ENCODE measurements at regions not wholly inside any gene's neighbourhood (a gene's known extent, or its start where the extent isn't known, plus 50 kb on each side); places are given as distances from the start of the nearest gene placed in this dataset.
"Not testable (repeated sequence)": the region's sequence is repeated elsewhere in the genome, so short reads cannot be mapped to it uniquely, and the experiment has no call there.

- Mint-ChIP-seq H3K36me3 (ENCODE audit: low read depth) (no peaks in the 10 kb centered on the region), H3K27me3 (no peaks in the 10 kb centered on the region), H3K4me1 (peaks cover 3% of the 10 kb centered on the region)
Measured at GRCh38 chr12:131314524-131315090, 360.9 kb downstream of the ADGRD1 start.

GRCh38 chr12:131315601-131316000 is 361.9 kb downstream of the ADGRD1 start:
- intact Hi-C loops (cut with micrococcal nuclease): no loop called here
- Mint-ChIP-seq H3K27me3 (no peaks in the 10 kb centered on the region), H3K36me3 (ENCODE audit: low read depth) (no peaks in the 10 kb centered on the region), H3K4me3 (no peak overlapping the region), H3K9me3 (peaks cover 5% of the 10 kb centered on the region), H3K4me1 (peaks cover 3% of the 10 kb centered on the region), H3K27ac (no peak overlapping the region)
- peak; percentile 45 for DNase-seq

More at GRCh38 chr12:131314524-131315090, 360.9 kb downstream of the ADGRD1 start:
- H3K4me3 Mint-ChIP-seq: no peak overlapping the region
- no peak for DNase-seq
- H3K9me3 Mint-ChIP-seq: peaks cover 5% of the 10 kb centered on the region
- H3K27ac Mint-ChIP-seq: no peak overlapping the region
- intact Hi-C loops (cut with micrococcal nuclease): no loop called here

GRCh38 chr12:131316388-131316787 is 362.7 kb downstream of the ADGRD1 start:
- Mint-ChIP-seq H3K27me3 (no peaks in the 10 kb centered on the region), H3K4me1 (peaks cover 3% of the 10 kb centered on the region), H3K4me3 (no peak overlapping the region), H3K9me3 (peaks cover 8% of the 10 kb centered on the region), H3K27ac (no peak overlapping the region), H3K36me3 (ENCODE audit: low read depth) (no peaks in the 10 kb centered on the region)
- DNase-seq: no peak
- intact Hi-C loops (cut with micrococcal nuclease): no loop called here

- DNase-seq: no peak
- no peak overlapping the region for H3K4me3 Mint-ChIP-seq
- peaks cover 8% of the 10 kb centered on the region for H3K9me3 Mint-ChIP-seq
- no peak overlapping the region for H3K27ac Mint-ChIP-seq
- intact Hi-C loops (cut with micrococcal nuclease): no loop called here
- H3K4me1 Mint-ChIP-seq: no peaks in the 10 kb centered on the region
- H3K36me3 Mint-ChIP-seq (ENCODE audit: low read depth): no peaks in the 10 kb centered on the region
- H3K27me3 Mint-ChIP-seq: no peaks in the 10 kb centered on the region
Measured at GRCh38 chr12:131318045-131318685, 364.5 kb downstream of the ADGRD1 start.

GRCh38 chr12:131321988-131322387 is 368.3 kb downstream of the ADGRD1 start:
- Mint-ChIP-seq H3K36me3 (ENCODE audit: low read depth) (no peaks in the 10 kb centered on the region), H3K4me1 (no peaks in the 10 kb centered on the region), H3K9me3 (peaks cover 8% of the 10 kb centered on the region), H3K4me3 (no peak overlapping the region), H3K27ac (no peak overlapping the region), H3K27me3 (no peaks in the 10 kb centered on the region)
- intact Hi-C loops (cut with micrococcal nuclease): no loop called here
- no peak for DNase-seq

GRCh38 chr12:131322460-131322859 is 368.8 kb downstream of the ADGRD1 start:
- H3K27ac Mint-ChIP-seq; H3K27me3 Mint-ChIP-seq; H3K4me3 Mint-ChIP-seq; H3K36me3 Mint-ChIP-seq (ENCODE audit: low read depth); intact Hi-C loops (cut with micrococcal nuclease); DNase-seq; H3K9me3 Mint-ChIP-seq; H3K4me1 Mint-ChIP-seq: not testable (repeated sequence)

GRCh38 chr12:131323879-131324278 is 370.2 kb downstream of the ADGRD1 start:
- no peaks in the 10 kb centered on the region for H3K4me1 Mint-ChIP-seq
- no peak overlapping the region for H3K27ac Mint-ChIP-seq
- no peak for DNase-seq
- intact Hi-C loops (cut with micrococcal nuclease): no loop called here
- H3K9me3 Mint-ChIP-seq: peaks cover 3% of the 10 kb centered on the region
- H3K27me3 Mint-ChIP-seq: no peaks in the 10 kb centered on the region
- H3K36me3 Mint-ChIP-seq (ENCODE audit: low read depth): no peaks in the 10 kb centered on the region
- H3K4me3 Mint-ChIP-seq: no peak overlapping the region

- DNase-seq: no peak
- Mint-ChIP-seq H3K4me1 (no peaks in the 10 kb centered on the region), H3K36me3 (ENCODE audit: low read depth) (no peaks in the 10 kb centered on the region), H3K9me3 (no peaks in the 10 kb centered on the region), H3K27ac (no peak overlapping the region), H3K27me3 (no peaks in the 10 kb centered on the region), H3K4me3 (no peak overlapping the region)
- intact Hi-C loops (cut with micrococcal nuclease): no loop called here
Measured at GRCh38 chr12:131327521-131328488, 374.1 kb downstream of the ADGRD1 start.

GRCh38 chr12:131328861-131329845 is 375.4 kb downstream of the ADGRD1 start:
- intact Hi-C loops (cut with micrococcal nuclease); H3K36me3 Mint-ChIP-seq (ENCODE audit: low read depth): not testable (repeated sequence)

GRCh38 chr12:131330106-131330815 is 376.6 kb downstream of the ADGRD1 start:
- DNase-seq: no peak
- Mint-ChIP-seq H3K27me3 (no peaks in the 10 kb centered on the region), H3K4me3 (no peak overlapping the region), H3K9me3 (no peaks in the 10 kb centered on the region), H3K27ac (no peak overlapping the region), H3K36me3 (ENCODE audit: low read depth) (no peaks in the 10 kb centered on the region), H3K4me1 (no peaks in the 10 kb centered on the region)
- intact Hi-C loops (cut with micrococcal nuclease): no loop called here

More at GRCh38 chr12:131328861-131329845, 375.4 kb downstream of the ADGRD1 start:
- H3K4me3 Mint-ChIP-seq, H3K27ac Mint-ChIP-seq, H3K9me3 Mint-ChIP-seq, H3K4me1 Mint-ChIP-seq, H3K27me3 Mint-ChIP-seq, DNase-seq: not testable (repeated sequence)

- intact Hi-C loops (cut with micrococcal nuclease): no loop called here
- H3K27me3 Mint-ChIP-seq: no peaks in the 10 kb centered on the region
- DNase-seq: no peak
- no peak overlapping the region for H3K27ac Mint-ChIP-seq
- H3K9me3 Mint-ChIP-seq: no peaks in the 10 kb centered on the region
- H3K4me1 Mint-ChIP-seq: no peaks in the 10 kb centered on the region
- H3K36me3 Mint-ChIP-seq (ENCODE audit: low read depth): no peaks in the 10 kb centered on the region
- H3K4me3 Mint-ChIP-seq: no peak overlapping the region
Measured at GRCh38 chr12:131331148-131331750, 377.5 kb downstream of the ADGRD1 start.

GRCh38 chr12:131332224-131332623 is 378.5 kb downstream of the ADGRD1 start:
- no peak overlapping the region for H3K4me3 Mint-ChIP-seq
- H3K27me3 Mint-ChIP-seq: no peaks in the 10 kb centered on the region
- H3K9me3 Mint-ChIP-seq: no peaks in the 10 kb centered on the region
- H3K36me3 Mint-ChIP-seq (ENCODE audit: low read depth): no peaks in the 10 kb centered on the region
- no peak for DNase-seq
- no peak overlapping the region for H3K27ac Mint-ChIP-seq
- H3K4me1 Mint-ChIP-seq: no peaks in the 10 kb centered on the region
- intact Hi-C loops (cut with micrococcal nuclease): no loop called here
